SK-N-SH (cell line): ENCODE measurements at regions not wholly inside any gene's neighbourhood (a gene's known extent, or its start where the extent isn't known, plus 50 kb on each side); places are given as distances from the start of the nearest gene placed in this dataset.

Experiments used
- CTCF ChIA-PET: fragments of 300-600, 350-600 bp; formaldehyde crosslinking; extraction: SDS; loops from one replicate; lab custom pipeline; 2021; lab: Yijun Ruan, JAX
- POLR2A ChIA-PET: fragments of 350-600 bp; sonication (Branson Sonifier 250); formaldehyde crosslinking; extraction: SDS; loops from one replicate; lab custom pipeline; 2020; ENCODE audit warnings: antibody characterized with exemption, inconsistent platforms; lab: Yijun Ruan, JAX
- DNase-seq: peaks from one replicate; pipeline ENCODE4 v3.0.0; 2012
- H2AFZ ChIP-seq: fragments of 200-600 bp; sonication (generic); 2 replicates; pipeline ENCODE4 v1.8.1; 2016; ENCODE audit warnings: antibody characterized with exemption, mild to moderate bottlenecking, low read depth
- H3F3A ChIP-seq: fragments of 200-600 bp; sonication (generic); replicated peaks from 2 replicates; pipeline ENCODE3; 2016; ENCODE audit warnings: antibody characterized with exemption, mild to moderate bottlenecking; ENCODE audit not compliant: insufficient read depth
- H3K27ac ChIP-seq, 2 experiments: fragments of 200-500 bp in 1 of 2; fragments of 200-600 bp in 1 of 2; sonication (Bioruptor generic) in 1 of 2; sonication (generic), shearing (Covaris generic) in 1 of 2; 2 replicates each; pipeline versions ENCODE4 v1.5.1 to v1.6.1; 2014 to 2016; ENCODE audit warnings: low read depth in 2 of 2, inconsistent platforms in 1 of 2, low read length in 1 of 2, mild to moderate bottlenecking in 1 of 2, mixed read lengths in 1 of 2
- H3K27me3 ChIP-seq: fragments of 200-600 bp; sonication (generic), shearing (Covaris generic); 2 replicates; pipeline ENCODE4 v1.6.1; 2016; ENCODE audit warnings: mixed run types; ENCODE audit not compliant: insufficient read depth
- H3K36me3 ChIP-seq, 2 experiments: fragments of 200-500 bp in 1 of 2; fragments of 200-600 bp in 1 of 2; sonication (Bioruptor generic) in 1 of 2; sonication (generic) in 1 of 2; replicated peaks in 1 of 2; 2 replicates each; pipeline versions ENCODE3 to v1.5.1; 2014 to 2016; ENCODE audit warnings: low read length in 1 of 2, mild to moderate bottlenecking in 1 of 2; ENCODE audit not compliant: insufficient read depth in 2 of 2, control insufficient read depth in 1 of 2
- H3K4me1 ChIP-seq, 2 experiments: fragments of 200-500 bp in 1 of 2; fragments of 200-600 bp in 1 of 2; sonication (Bioruptor generic) in 1 of 2; sonication (generic), shearing (Covaris generic) in 1 of 2; 2 replicates each; pipeline versions ENCODE4 v1.5.1 to v1.6.1; 2014 to 2016; ENCODE audit warnings: low read depth in 1 of 2, low read length in 1 of 2, mixed run types in 1 of 2; ENCODE audit not compliant: insufficient read depth in 2 of 2, control insufficient read depth in 1 of 2
- H3K4me2 ChIP-seq: fragments of 200-600 bp; sonication (generic), shearing (Covaris generic); 2 replicates; pipeline ENCODE4 v1.6.1; 2017; ENCODE audit warnings: mixed run types
- H3K4me3 ChIP-seq, 2 experiments: fragments of 200-500 bp in 1 of 2; fragments of 200-600 bp in 1 of 2; sonication (Bioruptor generic) in 1 of 2; sonication (generic), shearing (Covaris generic) in 1 of 2; 2 replicates each; pipeline versions ENCODE4 v1.5.1 to v1.8.1; 2014 to 2016; ENCODE audit warnings: low read depth in 2 of 2, inconsistent platforms in 1 of 2, low read length in 1 of 2, mild to moderate bottlenecking in 1 of 2, mixed read lengths in 1 of 2, moderate library complexity in 1 of 2
- H3K79me2 ChIP-seq: fragments of 200-600 bp; sonication (generic); 2 replicates; pipeline ENCODE4 v1.8.1; 2017; ENCODE audit warnings: mild to moderate bottlenecking; ENCODE audit not compliant: insufficient read depth
- H3K9ac ChIP-seq: fragments of 200-600 bp; sonication (generic); 2 replicates; pipeline ENCODE4 v1.6.1; 2017; ENCODE audit warnings: mixed run types
- H3K9me2 ChIP-seq: fragments of 200-600 bp; sonication (generic); 2 replicates; pipeline ENCODE4 v1.6.1; 2017; ENCODE audit warnings: mixed run types
- H3K9me3 ChIP-seq: fragments of 200-600 bp; sonication (generic); 2 replicates; pipeline ENCODE4 v1.6.1; 2017; ENCODE audit warnings: mixed run types, mild to moderate bottlenecking, moderate library complexity
- H4K20me1 ChIP-seq: fragments of 200-600 bp; sonication (generic); 2 replicates; pipeline ENCODE4 v1.6.1; 2017; ENCODE audit warnings: mild to moderate bottlenecking, mixed run types; ENCODE audit not compliant: insufficient read depth
- EP300 ChIP-seq, 2 experiments: IDR thresholded peaks; 2 replicates each; pipeline versions ENCODE4 v1.4.0 to v1.6.1; 2012; ENCODE audit warnings: borderline replicate concordance in 1 of 2, low read depth in 1 of 2, low read length in 1 of 2
- FOSL2 ChIP-seq: IDR thresholded peaks from 2 replicates; pipeline ENCODE4 v1.4.0; 2012; ENCODE audit warnings: low read depth, mild to moderate bottlenecking, moderate library complexity, borderline replicate concordance
- FOXM1 ChIP-seq: IDR thresholded peaks from 2 replicates; pipeline ENCODE4 v1.4.0; 2012; ENCODE audit warnings: low read depth, mild to moderate bottlenecking
- GATA2 ChIP-seq: sonication (generic); formaldehyde crosslinking; IDR thresholded peaks from 2 replicates; pipeline ENCODE4 v1.5.0; 2020; ENCODE audit warnings: mild to moderate bottlenecking, missing genetic modification reagents
- IRF3 ChIP-seq: fragments of 150-350 bp; IDR thresholded peaks from 2 replicates; pipeline ENCODE4 v1.6.1; 2016; ENCODE audit warnings: mild to moderate bottlenecking, low read depth, low read length
- MEF2A ChIP-seq: IDR thresholded peaks from 2 replicates; pipeline ENCODE4 v1.4.0; 2012; ENCODE audit warnings: low read depth, borderline replicate concordance
- POLR2AphosphoS5 ChIP-seq: IDR thresholded peaks from 2 replicates; pipeline ENCODE4 v1.6.1; 2012; ENCODE audit warnings: low read depth, low read length
- REST ChIP-seq: IDR thresholded peaks from 2 replicates; pipeline ENCODE4 v1.6.1; 2012; ENCODE audit warnings: mild to moderate bottlenecking, low read depth, low read length, moderate library complexity
- SIN3A ChIP-seq: IDR thresholded peaks from 2 replicates; pipeline ENCODE4 v1.6.1; 2012; ENCODE audit warnings: low read depth, mild to moderate bottlenecking, low read length, moderate library complexity, borderline replicate concordance
- TAF1 ChIP-seq: IDR thresholded peaks from 2 replicates; pipeline ENCODE4 v1.6.1; 2012; ENCODE audit warnings: low read depth, mild to moderate bottlenecking, low read length, moderate library complexity, borderline replicate concordance
- TCF12 ChIP-seq: IDR thresholded peaks from 2 replicates; pipeline ENCODE4 v1.4.0; 2012
- USF2 ChIP-seq: fragments of 150-350 bp; IDR thresholded peaks from 2 replicates; pipeline ENCODE4 v1.6.1; 2017; ENCODE audit warnings: antibody characterized with exemption, low read length, low read depth, borderline replicate concordance
- whole genome bisulfite sequencing: methylation state at CpG from one replicate; pipeline ENCODE4 v1.1.6; 2017; ENCODE audit warnings: low lambda C conversion rate; 5-methylcytosine and 5-hydroxymethylcytosine counted together
- TF ChIP-seq, protein P1 (sequence below): IDR thresholded peaks from 2 replicates; pipeline ENCODE4; 2012
- TF ChIP-seq, protein P2 (sequence below): IDR thresholded peaks from 2 replicates; pipeline ENCODE4 v1.4.0; 2012; ENCODE audit warnings: low read depth, borderline replicate concordance
- TF ChIP-seq, protein P3 (sequence below): IDR thresholded peaks from 2 replicates; pipeline ENCODE4 v1.4.0; 2012; ENCODE audit warnings: low read depth, borderline replicate concordance
- TF ChIP-seq, protein P4 (sequence below): fragments of 200-600 bp; sonication (generic); IDR thresholded peaks from 2 replicates; pipeline ENCODE4 v1.6.1; 2017; ENCODE audit warnings: antibody characterized with exemption, mild to moderate bottlenecking, moderate library complexity

- TF ChIP-seq, protein P1, sequence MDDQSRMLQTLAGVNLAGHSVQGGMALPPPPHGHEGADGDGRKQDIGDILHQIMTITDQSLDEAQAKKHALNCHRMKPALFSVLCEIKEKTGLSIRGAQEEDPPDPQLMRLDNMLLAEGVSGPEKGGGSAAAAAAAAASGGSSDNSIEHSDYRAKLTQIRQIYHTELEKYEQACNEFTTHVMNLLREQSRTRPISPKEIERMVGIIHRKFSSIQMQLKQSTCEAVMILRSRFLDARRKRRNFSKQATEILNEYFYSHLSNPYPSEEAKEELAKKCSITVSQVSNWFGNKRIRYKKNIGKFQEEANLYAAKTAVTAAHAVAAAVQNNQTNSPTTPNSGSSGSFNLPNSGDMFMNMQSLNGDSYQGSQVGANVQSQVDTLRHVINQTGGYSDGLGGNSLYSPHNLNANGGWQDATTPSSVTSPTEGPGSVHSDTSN, result no peak
- TF ChIP-seq, protein P2, sequence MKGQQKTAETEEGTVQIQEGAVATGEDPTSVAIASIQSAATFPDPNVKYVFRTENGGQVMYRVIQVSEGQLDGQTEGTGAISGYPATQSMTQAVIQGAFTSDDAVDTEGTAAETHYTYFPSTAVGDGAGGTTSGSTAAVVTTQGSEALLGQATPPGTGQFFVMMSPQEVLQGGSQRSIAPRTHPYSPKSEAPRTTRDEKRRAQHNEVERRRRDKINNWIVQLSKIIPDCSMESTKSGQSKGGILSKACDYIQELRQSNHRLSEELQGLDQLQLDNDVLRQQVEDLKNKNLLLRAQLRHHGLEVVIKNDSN, result no peak
- no peak for TF ChIP-seq MEF2A
- TF ChIP-seq, all 33 proteins: peak for 0
These were observed 1329.0 kb upstream of the CELF2 start (continued) for GRCh38 chr10:9688711-9689110.

DNA sequence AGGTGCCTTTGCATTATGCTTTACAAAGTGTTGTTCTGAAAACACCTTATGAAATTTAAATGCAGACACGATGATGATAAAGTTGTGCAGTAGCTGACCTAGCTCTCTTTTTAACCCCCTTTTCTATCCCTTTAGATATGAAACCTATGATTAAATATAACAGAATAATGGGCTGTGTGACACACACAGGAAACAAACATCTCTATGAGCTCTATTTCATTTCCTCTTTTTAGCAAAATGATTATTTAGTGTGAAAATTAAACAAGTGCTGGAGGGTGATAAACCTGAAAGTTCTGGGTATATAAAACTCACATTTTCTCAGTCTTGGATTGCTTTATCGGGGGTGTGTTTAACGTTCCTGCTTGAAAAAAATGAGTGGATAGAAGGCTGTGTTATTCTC, 1310.5 kb upstream of the CELF2 start:
- Histone ChIP-seq H3F3A (no peaks in the 10 kb centered on the region), H3K9me2 (0 out of 2 replicates have a peak, but pooled peaks cover 7% of the 10 kb centered on the region), H3K4me2 (no peak overlapping the region), H2AFZ (no peak overlapping the region), H3K27me3 (no peaks in the 10 kb centered on the region), H3K9me3 (peaks cover 5% of the 10 kb centered on the region), H3K4me3 (no peak overlapping the region), H3K27ac (no peak overlapping the region), H3K9ac (no peak overlapping the region), H4K20me1 (no peaks in the 10 kb centered on the region), H3K4me1 (no peaks in the 10 kb centered on the region), H3K36me3 (no peaks in the 10 kb centered on the region), H3K79me2 (no peaks in the 10 kb centered on the region)
- DNase-seq, result no peak
- TF ChIP-seq EP300 (IDR thresholded peaks at IDR 0.05; ENCODE audit: borderline replicate concordance in 1 of 2, low read depth in 1 of 2, low read length in 1 of 2) (no peak), TAF1 (no peak), FOSL2 (no peak), TCF12 (no peak), GATA2 (no peak), SIN3A (no peak), IRF3 (no peak), FOXM1 (no peak), USF2 (no peak), REST (no peak), POLR2AphosphoS5 (no peak)
- TF ChIP-seq, protein P2, result no peak
- TF ChIP-seq, protein P3, sequence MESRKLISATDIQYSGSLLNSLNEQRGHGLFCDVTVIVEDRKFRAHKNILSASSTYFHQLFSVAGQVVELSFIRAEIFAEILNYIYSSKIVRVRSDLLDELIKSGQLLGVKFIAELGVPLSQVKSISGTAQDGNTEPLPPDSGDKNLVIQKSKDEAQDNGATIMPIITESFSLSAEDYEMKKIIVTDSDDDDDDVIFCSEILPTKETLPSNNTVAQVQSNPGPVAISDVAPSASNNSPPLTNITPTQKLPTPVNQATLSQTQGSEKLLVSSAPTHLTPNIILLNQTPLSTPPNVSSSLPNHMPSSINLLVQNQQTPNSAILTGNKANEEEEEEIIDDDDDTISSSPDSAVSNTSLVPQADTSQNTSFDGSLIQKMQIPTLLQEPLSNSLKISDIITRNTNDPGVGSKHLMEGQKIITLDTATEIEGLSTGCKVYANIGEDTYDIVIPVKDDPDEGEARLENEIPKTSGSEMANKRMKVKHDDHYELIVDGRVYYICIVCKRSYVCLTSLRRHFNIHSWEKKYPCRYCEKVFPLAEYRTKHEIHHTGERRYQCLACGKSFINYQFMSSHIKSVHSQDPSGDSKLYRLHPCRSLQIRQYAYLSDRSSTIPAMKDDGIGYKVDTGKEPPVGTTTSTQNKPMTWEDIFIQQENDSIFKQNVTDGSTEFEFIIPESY, result no peak
- TF ChIP-seq, protein P4, sequence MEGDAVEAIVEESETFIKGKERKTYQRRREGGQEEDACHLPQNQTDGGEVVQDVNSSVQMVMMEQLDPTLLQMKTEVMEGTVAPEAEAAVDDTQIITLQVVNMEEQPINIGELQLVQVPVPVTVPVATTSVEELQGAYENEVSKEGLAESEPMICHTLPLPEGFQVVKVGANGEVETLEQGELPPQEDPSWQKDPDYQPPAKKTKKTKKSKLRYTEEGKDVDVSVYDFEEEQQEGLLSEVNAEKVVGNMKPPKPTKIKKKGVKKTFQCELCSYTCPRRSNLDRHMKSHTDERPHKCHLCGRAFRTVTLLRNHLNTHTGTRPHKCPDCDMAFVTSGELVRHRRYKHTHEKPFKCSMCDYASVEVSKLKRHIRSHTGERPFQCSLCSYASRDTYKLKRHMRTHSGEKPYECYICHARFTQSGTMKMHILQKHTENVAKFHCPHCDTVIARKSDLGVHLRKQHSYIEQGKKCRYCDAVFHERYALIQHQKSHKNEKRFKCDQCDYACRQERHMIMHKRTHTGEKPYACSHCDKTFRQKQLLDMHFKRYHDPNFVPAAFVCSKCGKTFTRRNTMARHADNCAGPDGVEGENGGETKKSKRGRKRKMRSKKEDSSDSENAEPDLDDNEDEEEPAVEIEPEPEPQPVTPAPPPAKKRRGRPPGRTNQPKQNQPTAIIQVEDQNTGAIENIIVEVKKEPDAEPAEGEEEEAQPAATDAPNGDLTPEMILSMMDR, result no peak
- ChIA-PET POLR2A (no interaction called here), CTCF (no interaction called here)
- 25% methylated on average over 3 of the region's 3 CpGs for WGBS
